ENCODE measurements at regions not wholly inside any gene's neighbourhood (a gene's known extent, or its start where the extent isn't known, plus 50 kb on each side); places are given as distances from the start of the nearest gene placed in this dataset.

DNA sequence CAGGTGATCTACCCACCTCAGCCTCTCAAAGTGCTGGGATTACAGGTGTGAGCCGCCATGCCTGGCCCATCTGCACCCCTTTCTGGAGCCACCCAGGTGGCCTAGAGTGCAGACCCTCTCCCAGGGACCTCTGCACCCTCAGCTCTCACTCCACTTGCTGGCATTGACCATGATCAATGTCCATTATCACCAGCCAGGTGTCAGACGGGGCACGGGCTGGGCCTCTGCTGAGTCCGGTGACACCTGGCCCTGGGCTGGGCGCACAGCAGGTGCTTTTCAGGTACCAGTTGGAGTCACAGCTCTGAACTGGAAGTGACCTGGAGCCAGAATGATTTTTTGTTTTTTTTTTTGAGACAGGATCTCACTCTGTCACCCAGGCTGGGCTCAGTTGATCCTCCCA is 91.8 kb upstream of the PMEPA1 start:
- no peaks in the 10 kb centered on the region for H3K79me1 ChIP-seq (ENCODE audit: low read depth in 1 of 2, low read length in 2 of 2)
- no peak for DNase-seq

More for the DNA sequence above, 91.8 kb upstream of the PMEPA1 start:
- no peak overlapping the region for H2AFZ ChIP-seq (replicated peaks; ENCODE audit: low read length, poor library complexity)
- H2BK5ac ChIP-seq (ENCODE audit: low read depth, low read length, poor library complexity, severe bottlenecking) = no peak overlapping the region
- H3K4me2 ChIP-seq (ENCODE audit: low read depth, low read length) = no peak overlapping the region
- no peaks in the 10 kb centered on the region for H4K20me1 ChIP-seq (ENCODE audit: insufficient read depth, low read length)
- H3K4ac ChIP-seq (ENCODE audit: low read depth, low read length) = no peak overlapping the region
- H3K4me1 ChIP-seq (ENCODE audit: control insufficient read depth, insufficient read depth, low read length) = no peaks in the 10 kb centered on the region
- no peaks in the 10 kb centered on the region for H3K9me3 ChIP-seq (ENCODE audit: control insufficient read depth, insufficient read depth, low read length)
- H3K14ac ChIP-seq (replicated peaks; ENCODE audit: low read depth, low read length) = no peak overlapping the region
- intact Hi-C loops (cut with micrococcal nuclease) (no loop called here), dilution Hi-C loops (cut with HindIII; ENCODE audit: low sequenced_read_pairs, unreplicated experiment) (no loop called here), in situ Hi-C loops (cut with MboI; ENCODE audit: low sequenced_read_pairs) (no loop called here)
- no peak overlapping the region for H3K23ac ChIP-seq (ENCODE audit: low read depth, low read length)
- no peak overlapping the region for H4K5ac ChIP-seq (ENCODE audit: low read depth, low read length)
- ChIA-PET CTCF (no interaction called here), POLR2A (ENCODE audit: unreplicated experiment) (interaction anchor here (0.6 kb wide), 1 partner anchor 1486 kb away, joined by 3 read pairs; no protein-coding TSS in a partner anchor)
- H3K36me3 ChIP-seq (ENCODE audit: control insufficient read depth, insufficient read depth, low read length) = no peaks in the 10 kb centered on the region
- TF ChIP-seq, protein P1, sequence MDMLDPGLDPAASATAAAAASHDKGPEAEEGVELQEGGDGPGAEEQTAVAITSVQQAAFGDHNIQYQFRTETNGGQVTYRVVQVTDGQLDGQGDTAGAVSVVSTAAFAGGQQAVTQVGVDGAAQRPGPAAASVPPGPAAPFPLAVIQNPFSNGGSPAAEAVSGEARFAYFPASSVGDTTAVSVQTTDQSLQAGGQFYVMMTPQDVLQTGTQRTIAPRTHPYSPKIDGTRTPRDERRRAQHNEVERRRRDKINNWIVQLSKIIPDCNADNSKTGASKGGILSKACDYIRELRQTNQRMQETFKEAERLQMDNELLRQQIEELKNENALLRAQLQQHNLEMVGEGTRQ (IDR thresholded peaks at IDR 0.05; ENCODE audit: low read depth, low read length) = no peak
- H3K56ac ChIP-seq (ENCODE audit: extremely low read depth, insufficient read depth, low read length) = no peak overlapping the region
- H3K9ac ChIP-seq (ENCODE audit: low read depth, low read length) = no peak overlapping the region
- no peak overlapping the region for H2BK15ac ChIP-seq (ENCODE audit: low read depth, low read length)
- no peak overlapping the region for H2AK9ac ChIP-seq (replicated peaks; ENCODE audit: low read depth, low read length, poor library complexity)
- H3K27ac ChIP-seq (ENCODE audit: insufficient read depth, low read length) = no peak overlapping the region
- WGBS, 2 experiments (ENCODE audit: extremely low coverage in 2 of 2, insufficient read length in 1 of 2) = 50% methylated on average over 2 of the region's 5 CpGs; no CpG with 5 or more reads in 1 of the 2 experiments
- no peak overlapping the region for H3K4me3 ChIP-seq (ENCODE audit: insufficient read depth, low read depth, low read length)
- no peak overlapping the region for H2AK5ac ChIP-seq (ENCODE audit: low read depth, low read length)
- H4K8ac ChIP-seq (ENCODE audit: low read depth in 2 of 2, low read length in 2 of 2) = no peak overlapping the region
- no peak overlapping the region for H2BK20ac ChIP-seq (ENCODE audit: low read depth, low read length)
- no peak overlapping the region for H4K91ac ChIP-seq (ENCODE audit: insufficient read depth, low read depth, low read length)
- ATAC-seq (ENCODE audit: low read depth) = no peak
- no peak overlapping the region for H3K18ac ChIP-seq (ENCODE audit: low read depth, low read length)
- BruUV-seq (replicated peaks) = no TSS peak
- H2BK120ac ChIP-seq (ENCODE audit: low read depth, low read length) = no peak overlapping the region
- H3K9me1 ChIP-seq (ENCODE audit: insufficient read depth, low read length) = no peaks in the 10 kb centered on the region
- H3K27me3 ChIP-seq (ENCODE audit: control insufficient read depth, insufficient read depth, low read length) = peaks cover 9% of the 10 kb centered on the region

Data from IMR-90 (cell line).